ENCODE measurements at regions not wholly inside any gene's neighbourhood (a gene's known extent, or its start where the extent isn't known, plus 50 kb on each side); places are given as distances from the start of the nearest gene placed in this dataset.

GRCh38 chr4:153938994-153939393 lies 150.1 kb upstream of the SFRP2 start:
- no peak for DNase-seq
- no peak for TF ChIP-seq CTCF (IDR thresholded peaks at IDR 0.05; ENCODE audit: low read depth, low read length)
- H3K4me3 ChIP-seq (ENCODE audit: low read depth, low read length), result no peak overlapping the region
- no peaks in the 10 kb centered on the region for H3K27me3 ChIP-seq (ENCODE audit: insufficient read depth, low read depth, severe bottlenecking)
- H3K9me3 ChIP-seq (ENCODE audit: severe bottlenecking), result no peaks in the 10 kb centered on the region
- H3K27ac ChIP-seq, result no peak overlapping the region
- H3K36me3 ChIP-seq, result no peaks in the 10 kb centered on the region

GRCh38 chr4:153937289-153937688 lies 148.4 kb upstream of the SFRP2 start:
- no peaks in the 10 kb centered on the region for H3K9me3 ChIP-seq (ENCODE audit: severe bottlenecking)
- no peak overlapping the region for H3K27ac ChIP-seq
- H3K36me3 ChIP-seq, result no peaks in the 10 kb centered on the region
- H3K4me3 ChIP-seq (ENCODE audit: low read depth, low read length), result no peak overlapping the region
- no peaks in the 10 kb centered on the region for H3K27me3 ChIP-seq (ENCODE audit: insufficient read depth, low read depth, severe bottlenecking)
- no peak for DNase-seq
- TF ChIP-seq CTCF (IDR thresholded peaks at IDR 0.05; ENCODE audit: low read depth, low read length), result no peak

DNA sequence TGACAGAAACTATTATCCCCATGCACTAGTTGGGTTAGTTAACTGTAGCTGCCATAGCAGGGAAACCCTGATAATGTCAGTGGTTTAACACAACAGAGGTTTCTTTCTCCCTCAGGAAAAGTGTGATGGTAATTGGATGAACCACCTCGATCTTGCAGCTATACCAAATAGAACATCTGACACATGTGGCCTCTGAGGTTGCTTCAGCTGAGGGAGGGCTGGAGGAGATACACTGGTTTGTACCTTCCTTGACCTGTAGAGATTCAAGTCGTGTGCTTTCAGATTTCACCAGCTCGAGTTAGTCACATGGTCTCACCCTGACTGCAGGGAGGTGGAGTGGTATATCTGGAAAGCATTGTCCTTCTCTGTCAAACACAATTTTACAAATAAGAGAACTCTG lies 147.2 kb upstream of the SFRP2 start:
- TF ChIP-seq CTCF (IDR thresholded peaks at IDR 0.05; ENCODE audit: low read depth, low read length), result no peak
- Histone ChIP-seq H3K9me3 (ENCODE audit: severe bottlenecking) (no peaks in the 10 kb centered on the region), H3K27ac (no peak overlapping the region), H3K4me3 (ENCODE audit: low read depth, low read length) (no peak overlapping the region), H3K36me3 (no peaks in the 10 kb centered on the region), H3K27me3 (ENCODE audit: insufficient read depth, low read depth, severe bottlenecking) (no peaks in the 10 kb centered on the region)
- DNase-seq, result no peak

GRCh38 chr4:153934688-153935017 lies 145.8 kb upstream of the SFRP2 start:
- no peaks in the 10 kb centered on the region for H3K9me3 ChIP-seq (ENCODE audit: severe bottlenecking)
- no peaks in the 10 kb centered on the region for H3K27me3 ChIP-seq (ENCODE audit: insufficient read depth, low read depth, severe bottlenecking)
- no peak overlapping the region for H3K4me3 ChIP-seq (ENCODE audit: low read depth, low read length)
- no peak for DNase-seq
- no peak for TF ChIP-seq CTCF (IDR thresholded peaks at IDR 0.05; ENCODE audit: low read depth, low read length)
- H3K36me3 ChIP-seq, result no peaks in the 10 kb centered on the region
- no peak overlapping the region for H3K27ac ChIP-seq

GRCh38 chr4:153933915-153934687 lies 145.2 kb upstream of the SFRP2 start:
- no peak for DNase-seq
- Histone ChIP-seq H3K9me3 (ENCODE audit: severe bottlenecking) (no peaks in the 10 kb centered on the region), H3K27me3 (ENCODE audit: insufficient read depth, low read depth, severe bottlenecking) (no peaks in the 10 kb centered on the region), H3K27ac (peak overlapping the region; percentile 35), H3K4me3 (ENCODE audit: low read depth, low read length) (no peak overlapping the region), H3K36me3 (no peaks in the 10 kb centered on the region)
- TF ChIP-seq CTCF (IDR thresholded peaks at IDR 0.05; ENCODE audit: low read depth, low read length), result no peak

- no peak overlapping the region for H3K4me3 ChIP-seq (ENCODE audit: low read depth, low read length)
- no peaks in the 10 kb centered on the region for H3K27me3 ChIP-seq (ENCODE audit: insufficient read depth, low read depth, severe bottlenecking)
- no peaks in the 10 kb centered on the region for H3K9me3 ChIP-seq (ENCODE audit: severe bottlenecking)
- DNase-seq, result no peak
- H3K36me3 ChIP-seq, result no peaks in the 10 kb centered on the region
- no peak overlapping the region for H3K27ac ChIP-seq
- no peak for TF ChIP-seq CTCF (IDR thresholded peaks at IDR 0.05; ENCODE audit: low read depth, low read length)
Measured at GRCh38 chr4:153931804-153932203, 142.9 kb upstream of the SFRP2 start.

All from WERI-Rb-1 (cell line).